ENCODE measurements at regions not wholly inside any gene's neighbourhood (a gene's known extent, or its start where the extent isn't known, plus 50 kb on each side); places are given as distances from the start of the nearest gene placed in this dataset.

DNA sequence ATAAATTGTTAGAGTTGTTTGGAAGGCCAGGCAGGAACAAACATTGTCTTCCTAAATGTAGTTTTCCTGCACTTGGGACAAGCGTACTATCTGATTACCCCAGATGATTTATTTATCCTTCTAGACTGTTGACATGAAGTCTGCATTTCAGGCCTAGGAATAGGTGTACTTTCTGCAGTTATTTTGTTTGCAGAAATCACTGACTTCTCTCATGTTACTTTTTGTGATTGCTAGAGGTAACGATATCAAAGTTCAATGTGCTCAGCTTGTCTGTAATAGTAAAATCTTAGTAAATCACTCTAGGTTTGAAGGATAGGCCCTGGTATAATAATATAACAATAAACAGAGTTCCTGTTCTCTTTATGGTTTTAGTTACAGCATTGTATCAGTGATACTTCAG is 75.4 kb upstream of the HDAC9 start:
- no peak for TF ChIP-seq CTCF (conservative IDR thresholded peaks at IDR 0.05; ENCODE audit: low read depth, low read length)
- no peak for TF ChIP-seq EZH2 (IDR thresholded peaks at IDR 0.05; ENCODE audit: low read length, unreplicated experiment)
- TF ChIP-seq EZH2phosphoT487 (IDR thresholded peaks at IDR 0.05; ENCODE audit: borderline replicate concordance, low read length) = no peak
